ENCODE measurements at regions not wholly inside any gene's neighbourhood (a gene's known extent, or its start where the extent isn't known, plus 50 kb on each side); places are given as distances from the start of the nearest gene placed in this dataset.

- no peak for DNase-seq
Measured at GRCh38 chrX:40166582-40166981, 68.8 kb upstream of the BCOR start.

GRCh38 chrX:40165861-40166260, 68.1 kb upstream of the BCOR start:
- no peak for DNase-seq

GRCh38 chrX:40165206-40165605, 67.4 kb upstream of the BCOR start:
- DNase-seq = no peak

GRCh38 chrX:40164751-40165150, 67.0 kb upstream of the BCOR start:
- no peak for DNase-seq

- DNase-seq = no peak
Measured at GRCh38 chrX:40158036-40158706, 60.4 kb upstream of the BCOR start.

- DNase-seq = no peak
Measured at GRCh38 chrX:40157228-40158035, 59.7 kb upstream of the BCOR start.

- no peak for DNase-seq
Measured at GRCh38 chrX:40156470-40157227, 58.9 kb upstream of the BCOR start.

- DNase-seq = no peak
Measured at GRCh38 chrX:40155589-40156469, 58.1 kb upstream of the BCOR start.

- DNase-seq = peak; percentile 70
Measured at GRCh38 chrX:40154853-40155588, 57.3 kb upstream of the BCOR start.

- no peak for DNase-seq
Measured at GRCh38 chrX:40154250-40154852, 56.6 kb upstream of the BCOR start.

- DNase-seq = no peak
Measured at GRCh38 chrX:40153345-40154249, 55.8 kb upstream of the BCOR start.

GRCh38 chrX:40152741-40153344, 55.1 kb upstream of the BCOR start:
- DNase-seq = no peak

GRCh38 chrX:40152173-40152711, 54.5 kb upstream of the BCOR start:
- DNase-seq = no peak

GRCh38 chrX:40151211-40152172, 53.7 kb upstream of the BCOR start:
- DNase-seq = no peak

GRCh38 chrX:40150503-40150902, 52.7 kb upstream of the BCOR start:
- DNase-seq = no peak

GRCh38 chrX:40149286-40150175, 51.8 kb upstream of the BCOR start:
- DNase-seq = no peak
